Nephron progenitor cell (in vitro differentiated cells): ENCODE measurements at regions not wholly inside any gene's neighbourhood (a gene's known extent, or its start where the extent isn't known, plus 50 kb on each side); places are given as distances from the start of the nearest gene placed in this dataset.
"Not testable (repeated sequence)": the region's sequence is repeated elsewhere in the genome, so short reads cannot be mapped to it uniquely, and the experiment has no call there.

ENCODE experiments used
- DNase-seq: peaks from one replicate; pipeline ENCODE4 v3.0.0; 2021
- H3K27ac Mint-ChIP-seq: 2 replicates; pipeline ENCODE4 v1.8.0; 2021; ENCODE audit warnings: mild to moderate bottlenecking, moderate library complexity, mixed read lengths
- H3K27me3 Mint-ChIP-seq: 2 replicates; pipeline ENCODE4 v1.8.0; 2021; ENCODE audit warnings: mild to moderate bottlenecking, low read depth, mixed read lengths; ENCODE audit not compliant: poor library complexity
- H3K36me3 Mint-ChIP-seq: 2 replicates; pipeline ENCODE4 v1.8.0; 2021; ENCODE audit warnings: low read depth, mixed read lengths
- H3K4me1 Mint-ChIP-seq: 2 replicates; pipeline ENCODE4 v1.8.0; 2021; ENCODE audit warnings: mixed read lengths
- H3K4me3 Mint-ChIP-seq: 2 replicates; pipeline ENCODE4 v1.8.0; 2021; ENCODE audit warnings: mild to moderate bottlenecking, moderate library complexity, mixed read lengths
- H3K9me3 Mint-ChIP-seq: 2 replicates; pipeline ENCODE4 v1.8.0; 2021; ENCODE audit warnings: mild to moderate bottlenecking, moderate library complexity, mixed read lengths
- CTCF ChIP-seq: fragments of 200-600 bp; sonication (generic); IDR thresholded peaks from 2 replicates; pipeline ENCODE4 v1.5.0; 2021; ENCODE audit warnings: antibody characterized with exemption

GRCh38 chrX:122303761-122304160, 880.3 kb upstream of the GRIA3 start:
- H3K27me3 Mint-ChIP-seq, result peaks cover 3% of the 10 kb centered on the region
- no peak overlapping the region for H3K4me3 Mint-ChIP-seq
- H3K36me3 Mint-ChIP-seq, result no peaks in the 10 kb centered on the region
- DNase-seq, result no peak
- TF ChIP-seq CTCF, result no peak
- H3K27ac Mint-ChIP-seq, result no peak overlapping the region
- H3K4me1 Mint-ChIP-seq, result no peaks in the 10 kb centered on the region
- H3K9me3 Mint-ChIP-seq, result peaks cover 62% of the 10 kb centered on the region

- no peak overlapping the region for H3K4me3 Mint-ChIP-seq
- H3K9me3 Mint-ChIP-seq, result peaks cover 64% of the 10 kb centered on the region
- H3K4me1 Mint-ChIP-seq, result no peaks in the 10 kb centered on the region
- H3K27ac Mint-ChIP-seq, result no peak overlapping the region
- no peak for TF ChIP-seq CTCF
- H3K36me3 Mint-ChIP-seq, result no peaks in the 10 kb centered on the region
- H3K27me3 Mint-ChIP-seq, result peaks cover 2% of the 10 kb centered on the region
- no peak for DNase-seq
Measured at GRCh38 chrX:122344816-122345215, 839.3 kb upstream of the GRIA3 start.

GRCh38 chrX:122363112-122363795, 820.8 kb upstream of the GRIA3 start:
- no peak for TF ChIP-seq CTCF
- no peaks in the 10 kb centered on the region for H3K36me3 Mint-ChIP-seq
- H3K27me3 Mint-ChIP-seq, result no peaks in the 10 kb centered on the region
- no peak overlapping the region for H3K4me3 Mint-ChIP-seq
- H3K27ac Mint-ChIP-seq, result no peak overlapping the region
- DNase-seq, result peak; percentile 12
- peaks cover 48% of the 10 kb centered on the region for H3K9me3 Mint-ChIP-seq
- H3K4me1 Mint-ChIP-seq, result no peaks in the 10 kb centered on the region

GRCh38 chrX:122375533-122375932, 808.5 kb upstream of the GRIA3 start:
- not testable (repeated sequence) for H3K4me1 Mint-ChIP-seq, H3K27ac Mint-ChIP-seq, H3K36me3 Mint-ChIP-seq, H3K27me3 Mint-ChIP-seq, H3K4me3 Mint-ChIP-seq, DNase-seq
- H3K9me3 Mint-ChIP-seq, result peaks cover 35% of the 10 kb centered on the region

- peaks cover 42% of the 10 kb centered on the region for H3K9me3 Mint-ChIP-seq
- no peak overlapping the region for H3K4me3 Mint-ChIP-seq
- no peaks in the 10 kb centered on the region for H3K36me3 Mint-ChIP-seq
- H3K27me3 Mint-ChIP-seq, result no peaks in the 10 kb centered on the region
- TF ChIP-seq CTCF, result no peak
- DNase-seq, result no peak
- H3K4me1 Mint-ChIP-seq, result no peaks in the 10 kb centered on the region
- H3K27ac Mint-ChIP-seq, result no peak overlapping the region
Measured at GRCh38 chrX:122389005-122389404, 795.1 kb upstream of the GRIA3 start.

- TF ChIP-seq CTCF, result no peak
- no peaks in the 10 kb centered on the region for H3K36me3 Mint-ChIP-seq
- H3K27ac Mint-ChIP-seq, result no peak overlapping the region
- DNase-seq, result no peak
- H3K4me1 Mint-ChIP-seq, result no peaks in the 10 kb centered on the region
- no peak overlapping the region for H3K4me3 Mint-ChIP-seq
- H3K9me3 Mint-ChIP-seq, result no peaks in the 10 kb centered on the region
- H3K27me3 Mint-ChIP-seq, result no peaks in the 10 kb centered on the region
Measured at GRCh38 chrX:122418758-122419157, 765.3 kb upstream of the GRIA3 start.
